PFSK-1 (cell line): ENCODE measurements at regions not wholly inside any gene's neighbourhood (a gene's known extent, or its start where the extent isn't known, plus 50 kb on each side); places are given as distances from the start of the nearest gene placed in this dataset.

Experiments used
- POLR2AphosphoS5 ChIP-seq: IDR thresholded peaks from 2 replicates; pipeline ENCODE4 v1.6.1; 2012; ENCODE audit warnings: low read depth, mild to moderate bottlenecking, control low read depth, low read length, moderate library complexity
- REST ChIP-seq, 2 experiments: IDR thresholded peaks; 2 replicates each; pipeline versions ENCODE4 v1.6.1 to v1.8.0; 2011 to 2012; ENCODE audit warnings: low read depth in 2 of 2, low read length in 2 of 2, control low read depth in 1 of 2, inconsistent platforms in 1 of 2, mild to moderate bottlenecking in 1 of 2, moderate library complexity in 1 of 2; ENCODE audit not compliant: insufficient read depth in 1 of 2
- TAF1 ChIP-seq: IDR thresholded peaks from 2 replicates; pipeline ENCODE4 v1.6.1; 2012; ENCODE audit warnings: low read length, control low read depth, borderline replicate concordance; ENCODE audit not compliant: insufficient read depth

- TF ChIP-seq POLR2AphosphoS5 (no peak), REST (IDR thresholded peaks at IDR 0.05; ENCODE audit: insufficient read depth in 1 of 2, low read depth in 2 of 2, low read length in 2 of 2) (no peak), TAF1 (no peak)
These were observed 301.7 kb downstream of the EIPR1 start for GRCh38 chr2:3075991-3076340.
